ENCODE measurements at regions not wholly inside any gene's neighbourhood (a gene's known extent, or its start where the extent isn't known, plus 50 kb on each side); places are given as distances from the start of the nearest gene placed in this dataset.

DNA sequence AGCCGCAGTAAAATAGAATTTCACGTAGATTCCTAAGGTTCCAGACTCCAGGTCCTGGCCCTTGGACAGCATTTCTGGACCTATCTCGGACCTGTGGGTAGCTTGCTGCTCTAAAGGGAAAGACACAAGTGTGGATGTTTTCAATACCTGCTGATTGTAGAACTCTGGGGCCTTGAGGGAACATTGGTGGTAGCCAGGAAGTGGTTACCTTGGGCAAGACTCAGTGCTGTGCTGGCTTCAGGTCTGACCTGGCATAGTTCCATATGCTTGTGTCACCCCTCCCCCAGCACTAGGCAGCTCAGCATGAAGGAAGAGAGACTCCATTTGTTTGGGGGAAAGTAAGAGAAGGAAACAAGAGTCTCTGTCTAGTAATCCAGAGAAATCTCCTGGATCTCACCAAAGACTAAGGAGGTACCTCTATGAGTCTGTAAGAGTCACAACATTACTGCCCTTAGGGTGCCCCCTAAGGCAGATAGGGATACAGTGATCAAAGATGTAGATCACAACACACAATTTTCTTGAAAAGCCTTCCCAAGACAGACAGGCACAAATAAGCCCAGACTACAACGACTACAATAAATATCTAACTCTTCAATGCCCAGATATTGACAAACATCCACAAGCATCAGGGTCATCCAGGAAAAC lies 398.8 kb downstream of the TGFB2 start:
- POLR2A ChIA-PET, result no interaction called here
- no peak for TF ChIP-seq CTCF (IDR thresholded peaks at IDR 0.05; ENCODE audit: control extremely low read depth, extremely low read depth, low read depth, missing control alignments)
- CTCF ChIA-PET, result no interaction called here
- DNase-seq (ENCODE audit: extremely low spot score), result no peak

DNA sequence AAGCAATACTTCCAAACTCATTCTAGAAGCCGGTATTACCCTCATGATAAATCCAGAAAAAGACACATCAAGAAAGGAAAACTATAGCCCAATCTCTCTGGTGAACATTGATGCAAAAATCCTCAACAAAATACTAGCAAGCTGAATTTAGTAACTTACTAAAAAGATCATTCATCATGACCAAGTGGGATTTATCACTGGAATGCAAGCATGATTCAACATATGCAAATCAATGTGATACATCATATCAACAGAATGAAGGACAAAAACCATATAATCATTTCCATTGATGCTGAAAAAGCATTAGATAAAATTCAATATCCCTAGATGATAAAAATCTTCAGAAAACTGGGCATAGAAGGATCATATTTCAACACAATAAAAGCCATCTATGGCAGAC lies 402.9 kb downstream of the TGFB2 start:
- TF ChIP-seq CTCF (IDR thresholded peaks at IDR 0.05; ENCODE audit: control extremely low read depth, extremely low read depth, low read depth, missing control alignments), result no peak
- DNase-seq (ENCODE audit: extremely low spot score), result no peak
- CTCF ChIA-PET, result interaction anchor here (1.3 kb wide), 1 partner anchor 19 kb away, joined by 3 read pairs; no protein-coding TSS in a partner anchor
- POLR2A ChIA-PET, result no interaction called here

DNA sequence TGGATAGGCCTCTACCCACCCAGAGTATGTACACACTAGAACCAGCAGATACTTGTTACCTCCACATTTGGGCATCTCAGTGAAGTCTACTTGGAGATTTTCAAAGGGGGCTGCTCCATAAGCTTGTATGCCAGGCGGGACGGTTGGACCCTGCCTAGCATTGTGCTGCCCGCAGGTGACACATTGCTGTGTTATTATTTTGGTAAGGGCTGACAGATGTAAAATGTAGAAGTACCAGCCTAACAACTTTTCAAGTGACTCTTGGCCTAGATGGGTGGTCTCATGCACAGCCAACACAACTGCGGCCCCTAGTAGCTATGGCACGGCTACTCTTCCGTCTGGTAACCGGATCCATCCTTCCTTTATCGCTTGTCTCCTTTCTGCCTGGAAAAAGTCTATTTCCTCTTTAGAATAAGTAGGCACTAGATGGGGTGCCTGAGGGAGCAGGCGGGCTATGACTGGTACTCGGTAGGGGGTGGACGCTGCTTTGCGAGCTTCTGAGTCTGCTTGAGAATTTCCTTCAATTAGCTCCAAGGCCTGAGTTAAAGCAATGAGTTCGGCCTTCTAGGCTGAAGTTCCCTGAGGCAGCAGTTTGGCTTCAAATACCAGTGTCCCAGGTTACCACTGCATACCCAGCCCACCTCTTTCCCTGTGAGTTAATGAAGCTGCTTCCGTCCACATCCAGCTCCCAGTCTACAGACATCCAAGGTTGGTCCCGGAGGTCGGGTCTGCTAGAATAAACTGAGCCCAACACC lies 405.3 kb downstream of the TGFB2 start:
- no peak for DNase-seq (ENCODE audit: extremely low spot score)
- ChIA-PET CTCF (interaction anchor here (1.3 to 1.5 kb wide), 2 partner anchors 19 to 195 kb away, joined by 3 to 5 read pairs; no protein-coding TSS in a partner anchor), POLR2A (no interaction called here)
- TF ChIP-seq CTCF (IDR thresholded peaks at IDR 0.05; ENCODE audit: control extremely low read depth, extremely low read depth, low read depth, missing control alignments), result no peak

GRCh38 chr1:218751208-218751948 lies 406.2 kb downstream of the TGFB2 start:
- DNase-seq (ENCODE audit: extremely low spot score), result no peak
- no peak for TF ChIP-seq CTCF (IDR thresholded peaks at IDR 0.05; ENCODE audit: control extremely low read depth, extremely low read depth, low read depth, missing control alignments)
- CTCF ChIA-PET, result interaction anchor here (1.1 to 1.5 kb wide), 3 partner anchors 8 to 194 kb away, joined by 3 to 5 read pairs (median 3); no protein-coding TSS in a partner anchor
- POLR2A ChIA-PET, result no interaction called here

GRCh38 chr1:218752126-218752525 lies 407.0 kb downstream of the TGFB2 start:
- ChIA-PET CTCF (interaction anchor here (1.1 to 1.4 kb wide), 2 partner anchors 9 to 10 kb away, joined by 3 to 4 read pairs; no protein-coding TSS in a partner anchor), POLR2A (no interaction called here)
- no peak for TF ChIP-seq CTCF (IDR thresholded peaks at IDR 0.05; ENCODE audit: control extremely low read depth, extremely low read depth, low read depth, missing control alignments)
- DNase-seq (ENCODE audit: extremely low spot score), result no peak

DNA sequence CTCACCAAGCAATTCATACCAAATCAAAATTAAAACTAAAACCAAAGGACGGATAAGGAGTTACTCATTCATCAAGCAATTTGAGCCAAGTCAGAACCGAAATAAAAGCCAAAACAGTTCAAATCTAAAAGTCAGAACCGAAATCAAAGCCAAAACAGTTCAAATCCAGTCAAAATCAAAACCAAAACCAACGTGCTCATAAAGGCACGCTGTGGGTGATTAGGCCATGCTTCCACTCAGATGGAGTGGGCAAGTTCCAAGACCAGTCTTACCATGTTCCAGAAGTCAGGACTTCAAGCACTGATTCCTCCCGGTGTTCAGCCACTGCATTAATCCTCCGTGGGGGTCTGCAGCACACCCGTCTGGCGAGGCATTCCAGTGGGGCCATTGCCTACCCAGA lies 409.3 kb downstream of the TGFB2 start:
- POLR2A ChIA-PET, result no interaction called here

More for the DNA sequence above, 409.3 kb downstream of the TGFB2 start:
- CTCF ChIA-PET, result no interaction called here
- TF ChIP-seq CTCF (IDR thresholded peaks at IDR 0.05; ENCODE audit: control extremely low read depth, extremely low read depth, low read depth, missing control alignments), result no peak
- no peak for DNase-seq (ENCODE audit: extremely low spot score)

All from GM10248 (cell line).